ENCODE measurements at regions not wholly inside any gene's neighbourhood (a gene's known extent, or its start where the extent isn't known, plus 50 kb on each side); places are given as distances from the start of the nearest gene placed in this dataset.
"Not testable (repeated sequence)": the region's sequence is repeated elsewhere in the genome, so short reads cannot be mapped to it uniquely, and the experiment has no call there.

DNA sequence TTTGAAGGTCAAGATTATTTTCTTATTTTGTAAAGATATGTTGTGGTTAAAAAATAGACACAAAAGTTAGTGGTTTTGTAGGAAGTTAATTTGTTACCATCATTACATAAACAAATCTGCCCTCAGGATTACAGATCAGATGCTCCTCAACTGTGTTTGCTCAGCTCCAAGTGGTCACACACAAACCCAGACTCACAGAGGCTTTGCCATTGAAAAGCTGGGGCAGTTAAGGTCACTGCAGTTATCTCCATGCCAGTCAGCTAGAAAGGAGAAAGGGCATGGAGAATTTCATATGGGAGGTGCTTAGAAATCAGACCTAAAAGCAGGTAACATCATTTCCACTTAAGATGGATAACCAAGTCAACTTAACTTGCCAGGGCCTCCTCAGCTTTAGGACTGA lies 825.7 kb upstream of the GBE1 start:
- no peak for DNase-seq

GRCh38 chr3:82586414-82586813 lies 825.0 kb upstream of the GBE1 start:
- DNase-seq, result no peak

- not testable (repeated sequence) for DNase-seq
Measured at GRCh38 chr3:82586002-82586401, 824.6 kb upstream of the GBE1 start.

DNA sequence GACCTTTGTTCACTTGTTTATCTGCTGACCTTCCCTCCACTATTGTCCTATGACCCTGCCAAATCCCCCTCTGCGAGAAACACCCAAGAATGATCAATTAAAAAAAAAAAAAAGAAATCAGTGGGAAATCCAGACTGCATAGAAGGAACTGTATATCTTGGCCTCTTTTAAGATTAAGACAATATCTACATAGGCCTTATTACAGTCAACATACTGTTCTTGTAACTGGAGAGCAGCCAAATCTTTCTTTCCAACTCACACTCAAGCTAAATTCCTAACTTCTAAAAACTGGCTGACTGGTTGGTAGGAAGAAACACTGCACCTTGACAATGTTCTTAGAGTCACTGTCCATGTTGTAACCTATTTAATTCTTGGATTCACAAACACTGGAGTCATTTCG lies 824.1 kb upstream of the GBE1 start:
- DNase-seq, result not testable (repeated sequence)

- DNase-seq, result not testable (repeated sequence)
Measured at GRCh38 chr3:82584861-82585260, 823.4 kb upstream of the GBE1 start.

GRCh38 chr3:82584415-82584814 lies 823.0 kb upstream of the GBE1 start:
- DNase-seq, result not testable (repeated sequence)

GRCh38 chr3:82581350-82581749 lies 819.9 kb upstream of the GBE1 start:
- DNase-seq, result no peak

DNA sequence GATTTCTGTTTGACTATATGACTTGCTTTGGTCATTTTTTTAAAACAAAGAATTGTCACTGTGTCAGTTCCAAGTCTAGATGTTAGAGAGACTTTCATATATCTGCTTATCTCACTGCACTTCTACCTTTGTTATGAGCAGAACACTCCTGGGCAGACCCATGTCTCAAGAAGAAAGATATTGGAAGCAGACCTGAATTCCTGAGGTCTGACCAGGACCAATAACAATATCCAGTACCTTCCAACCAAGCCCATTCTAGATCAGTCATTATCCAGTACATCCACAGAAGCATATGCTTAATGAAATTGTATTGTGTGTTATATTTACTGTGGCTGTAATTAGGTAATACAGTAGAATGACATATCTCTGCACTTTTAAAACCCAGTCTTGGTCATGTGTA lies 811.3 kb upstream of the GBE1 start:
- no peak for DNase-seq

- no peak for DNase-seq
Measured at GRCh38 chr3:82568776-82569338, 807.4 kb upstream of the GBE1 start.

GRCh38 chr3:82567029-82567600 lies 805.7 kb upstream of the GBE1 start:
- DNase-seq, result no peak

DNA sequence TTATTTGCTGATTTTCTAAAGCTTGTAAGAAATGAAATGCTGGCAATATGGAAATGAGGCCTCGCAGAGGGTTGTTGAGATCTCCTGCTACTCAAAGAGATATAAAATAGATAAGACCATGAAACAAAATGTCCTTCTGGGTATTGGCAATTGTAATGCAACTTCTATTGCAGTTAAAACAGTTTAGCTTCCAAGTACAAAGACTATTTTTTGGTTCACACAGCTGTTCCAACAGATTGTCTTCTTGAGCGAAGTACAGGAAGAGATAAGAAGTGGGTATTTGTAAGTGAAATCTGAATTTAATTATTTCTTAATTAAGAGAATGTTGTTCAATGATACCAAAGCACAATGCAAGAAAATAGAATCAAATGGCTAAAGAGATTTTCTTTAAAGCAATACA lies 801.5 kb upstream of the GBE1 start:
- DNase-seq, result no peak

GRCh38 chr3:82561784-82562183 lies 800.3 kb upstream of the GBE1 start:
- DNase-seq, result no peak

DNA sequence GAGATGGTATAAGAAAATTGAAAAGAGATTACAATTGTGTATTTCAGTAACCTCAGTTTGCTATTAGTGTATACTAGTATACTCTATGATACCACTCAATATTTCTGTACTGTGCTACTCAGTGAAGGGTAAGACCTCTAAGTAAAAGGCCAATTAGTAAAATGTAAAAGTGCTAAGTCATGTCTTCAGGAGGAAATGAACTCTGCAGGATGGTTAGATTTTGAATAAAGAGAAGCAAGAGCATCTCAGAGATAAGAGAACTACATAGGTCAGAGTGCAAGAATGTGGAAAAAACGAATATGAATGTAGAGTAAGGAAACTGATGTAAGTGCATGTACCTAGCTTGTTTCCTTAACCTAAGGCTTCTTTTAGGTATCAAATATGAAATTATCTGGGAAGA lies 796.6 kb upstream of the GBE1 start:
- no peak for DNase-seq

GRCh38 chr3:82556113-82556512 lies 794.7 kb upstream of the GBE1 start:
- DNase-seq, result no peak

DNA sequence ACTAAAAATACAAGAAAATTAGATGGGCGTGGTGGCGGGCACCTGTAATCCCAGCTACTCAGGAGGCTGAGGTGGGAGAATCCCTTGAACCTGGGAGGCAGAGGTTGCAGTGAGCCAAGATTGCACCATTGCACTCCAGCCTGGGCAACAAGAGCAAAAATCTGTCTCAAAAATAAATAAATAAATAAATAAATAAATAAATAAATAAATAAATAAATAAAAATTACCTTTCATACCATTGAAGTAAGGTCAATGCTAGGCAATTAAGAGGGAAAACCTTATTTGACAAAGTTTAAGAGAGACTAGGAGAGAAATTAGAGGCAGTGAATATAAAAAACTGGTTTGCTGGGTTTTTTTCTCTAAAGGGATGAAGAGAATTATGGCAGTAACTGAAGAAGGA lies 781.1 kb upstream of the GBE1 start:
- DNase-seq, result not testable (repeated sequence)

DNA sequence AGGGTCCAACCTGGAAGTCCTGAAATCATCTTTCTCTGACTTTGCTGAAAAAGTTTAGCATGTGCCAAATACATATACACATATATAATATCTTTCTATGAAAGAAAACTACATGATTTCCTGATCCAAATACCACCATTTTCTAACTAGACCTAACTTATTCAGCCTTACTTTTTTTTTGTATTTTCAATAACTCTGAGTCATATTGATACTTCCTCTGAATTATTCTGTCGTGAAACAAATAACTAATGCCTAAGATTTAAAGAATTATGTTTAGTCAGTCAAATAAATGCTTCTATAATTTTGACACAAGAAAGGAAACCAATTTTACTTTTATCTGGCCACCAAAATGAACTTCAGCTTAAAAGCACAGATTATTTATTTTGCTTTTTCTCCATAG lies 760.2 kb upstream of the GBE1 start:
- no peak for DNase-seq

GRCh38 chr3:82520846-82521245 lies 759.4 kb upstream of the GBE1 start:
- DNase-seq, result no peak

GRCh38 chr3:82509951-82510603 lies 748.6 kb upstream of the GBE1 start:
- no peak for DNase-seq

GRCh38 chr3:82509106-82509842 lies 747.8 kb upstream of the GBE1 start:
- no peak for DNase-seq

DNA sequence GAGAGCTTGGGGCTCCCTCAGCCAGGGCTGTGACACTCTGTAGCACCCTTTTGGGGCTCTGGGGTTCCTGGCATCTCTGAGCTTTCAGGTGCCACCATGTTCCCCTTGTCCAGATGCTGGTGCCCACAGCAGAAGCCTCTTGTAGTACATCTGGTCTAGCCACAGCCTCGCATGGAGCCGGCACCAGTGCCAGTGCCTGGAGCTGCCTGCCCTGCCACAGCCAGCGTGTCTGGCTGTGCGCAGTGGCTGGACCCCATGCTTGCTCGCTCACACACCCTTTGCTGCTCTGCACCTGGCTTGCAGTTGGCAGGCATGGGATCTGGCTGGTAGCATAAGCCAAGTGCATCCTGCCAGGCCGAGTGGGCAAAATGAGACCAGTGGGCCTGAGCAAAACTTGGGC lies 744.8 kb upstream of the GBE1 start:
- DNase-seq, result no peak

GRCh38 chr3:82505079-82505756 lies 743.8 kb upstream of the GBE1 start:
- no peak for DNase-seq

- no peak for DNase-seq
Measured at GRCh38 chr3:82498186-82498585, 736.7 kb upstream of the GBE1 start.

- no peak for DNase-seq
Measured at GRCh38 chr3:82496890-82497560, 735.6 kb upstream of the GBE1 start.
